GM20000 (cell line): ENCODE measurements at regions not wholly inside any gene's neighbourhood (a gene's known extent, or its start where the extent isn't known, plus 50 kb on each side); places are given as distances from the start of the nearest gene placed in this dataset.

ENCODE experiments used
- DNase-seq: peaks from one replicate; pipeline ENCODE4 v3.0.0; 2012; ENCODE audit warnings: low spot score
- TF ChIP-seq, protein P1 (sequence below): IDR thresholded peaks from 2 replicates; pipeline ENCODE4 v1.5.1; 2012; ENCODE audit warnings: mild to moderate bottlenecking, control low read depth; ENCODE audit errors: extremely low read depth, missing control alignments

DNA sequence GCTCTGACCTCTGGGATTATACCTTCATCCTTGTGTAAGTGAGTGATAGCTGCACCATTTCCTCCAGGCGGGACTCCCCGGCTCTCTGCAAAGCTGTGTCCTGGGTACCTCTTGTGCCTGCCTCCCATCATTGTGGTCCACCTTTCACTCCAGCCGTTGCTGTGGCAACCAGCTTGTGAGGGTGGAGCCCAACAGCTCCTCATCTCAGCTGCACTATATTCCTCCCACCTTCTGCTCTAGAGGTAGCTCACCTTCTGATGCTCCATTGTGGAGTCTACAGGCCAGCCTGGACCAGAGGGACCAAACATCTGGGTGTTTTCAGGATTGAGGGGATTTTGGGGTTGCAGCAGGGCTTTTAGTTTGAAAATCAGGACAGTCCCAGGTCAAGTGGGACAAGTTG lies 708.2 kb downstream of the UQCRFS1 start:
- TF ChIP-seq, protein P1, sequence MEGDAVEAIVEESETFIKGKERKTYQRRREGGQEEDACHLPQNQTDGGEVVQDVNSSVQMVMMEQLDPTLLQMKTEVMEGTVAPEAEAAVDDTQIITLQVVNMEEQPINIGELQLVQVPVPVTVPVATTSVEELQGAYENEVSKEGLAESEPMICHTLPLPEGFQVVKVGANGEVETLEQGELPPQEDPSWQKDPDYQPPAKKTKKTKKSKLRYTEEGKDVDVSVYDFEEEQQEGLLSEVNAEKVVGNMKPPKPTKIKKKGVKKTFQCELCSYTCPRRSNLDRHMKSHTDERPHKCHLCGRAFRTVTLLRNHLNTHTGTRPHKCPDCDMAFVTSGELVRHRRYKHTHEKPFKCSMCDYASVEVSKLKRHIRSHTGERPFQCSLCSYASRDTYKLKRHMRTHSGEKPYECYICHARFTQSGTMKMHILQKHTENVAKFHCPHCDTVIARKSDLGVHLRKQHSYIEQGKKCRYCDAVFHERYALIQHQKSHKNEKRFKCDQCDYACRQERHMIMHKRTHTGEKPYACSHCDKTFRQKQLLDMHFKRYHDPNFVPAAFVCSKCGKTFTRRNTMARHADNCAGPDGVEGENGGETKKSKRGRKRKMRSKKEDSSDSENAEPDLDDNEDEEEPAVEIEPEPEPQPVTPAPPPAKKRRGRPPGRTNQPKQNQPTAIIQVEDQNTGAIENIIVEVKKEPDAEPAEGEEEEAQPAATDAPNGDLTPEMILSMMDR = no peak
- no peak for DNase-seq

DNA sequence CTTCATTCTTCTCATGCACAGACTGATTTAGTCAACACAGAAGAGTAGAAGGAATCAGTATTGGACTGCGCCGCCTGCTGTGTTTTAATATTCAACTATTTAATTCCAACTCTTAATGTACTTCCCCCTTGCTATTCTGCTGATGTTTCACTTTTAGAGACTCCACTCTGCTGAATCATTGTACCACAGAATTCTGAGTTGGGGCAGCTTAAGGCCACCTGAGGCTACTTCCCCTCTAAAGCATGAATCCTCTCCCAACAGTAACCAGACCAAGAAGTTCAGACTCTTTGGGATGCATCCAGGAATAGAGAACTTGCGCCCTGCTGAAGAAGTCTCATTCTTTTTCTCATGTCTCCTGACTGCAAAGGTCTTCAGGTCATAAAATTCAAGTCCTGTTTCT lies 708.8 kb downstream of the UQCRFS1 start:
- no peak for DNase-seq
- TF ChIP-seq, protein P1 = no peak

DNA sequence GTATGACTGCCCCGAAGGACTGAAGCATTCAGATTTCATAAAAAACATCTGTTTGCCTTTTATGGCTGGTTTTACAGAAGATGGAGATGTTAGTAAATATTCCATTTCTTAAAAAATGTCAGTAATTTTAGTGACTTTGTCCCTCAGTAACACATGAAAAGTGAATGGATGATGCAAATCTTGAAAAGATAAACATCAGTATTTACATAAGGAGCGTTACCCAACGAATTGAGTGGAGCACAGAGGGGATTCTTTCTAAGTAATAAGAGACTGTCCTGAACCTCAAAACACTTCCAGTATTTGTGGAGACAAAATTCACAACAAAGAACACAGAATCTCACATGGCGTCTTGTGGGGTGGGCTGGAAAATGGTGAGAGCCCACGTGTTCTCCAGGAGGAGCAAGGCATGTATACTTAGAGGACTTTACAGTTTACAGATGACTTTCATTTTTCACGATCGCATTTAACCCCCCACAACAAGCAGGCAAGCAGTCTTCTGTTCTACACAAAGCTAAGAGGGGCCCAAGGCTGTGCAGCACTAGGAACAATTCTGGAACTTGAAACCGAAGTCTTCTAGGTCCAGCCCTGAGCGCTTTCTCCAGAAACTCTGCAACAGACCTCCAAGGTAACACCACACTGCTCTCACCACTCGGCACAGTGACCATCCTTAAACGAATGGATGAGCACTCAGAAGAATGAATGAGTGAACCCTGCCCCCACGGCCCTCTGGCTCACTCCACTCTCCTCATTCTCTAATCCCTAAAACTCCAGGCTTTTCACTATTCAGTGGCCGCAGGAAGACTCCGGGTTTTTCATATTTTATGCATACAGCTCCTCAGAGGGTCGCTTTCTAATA lies 709.8 kb downstream of the UQCRFS1 start:
- TF ChIP-seq, protein P1 = no peak
- DNase-seq = no peak

DNA sequence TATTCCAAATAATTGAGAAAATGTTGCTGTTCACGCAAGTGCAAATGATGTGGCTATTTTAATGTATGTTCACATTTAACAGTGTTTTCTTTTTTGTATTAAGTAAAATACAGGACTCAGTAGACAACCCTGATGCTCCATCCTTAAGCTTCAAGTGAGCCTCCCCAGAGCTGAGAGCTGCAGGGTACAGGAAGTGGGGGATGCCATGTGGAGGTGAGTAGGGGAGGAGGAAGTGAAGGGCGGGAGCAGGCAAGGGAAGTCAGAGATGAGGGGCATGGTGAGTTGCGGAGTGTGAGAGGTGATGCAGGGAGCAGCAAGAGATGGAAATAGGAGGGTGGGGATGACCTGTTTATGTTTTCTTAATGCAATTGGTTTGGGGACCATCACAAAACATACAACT lies 711.0 kb downstream of the UQCRFS1 start:
- DNase-seq = no peak
- TF ChIP-seq, protein P1 = no peak

DNA sequence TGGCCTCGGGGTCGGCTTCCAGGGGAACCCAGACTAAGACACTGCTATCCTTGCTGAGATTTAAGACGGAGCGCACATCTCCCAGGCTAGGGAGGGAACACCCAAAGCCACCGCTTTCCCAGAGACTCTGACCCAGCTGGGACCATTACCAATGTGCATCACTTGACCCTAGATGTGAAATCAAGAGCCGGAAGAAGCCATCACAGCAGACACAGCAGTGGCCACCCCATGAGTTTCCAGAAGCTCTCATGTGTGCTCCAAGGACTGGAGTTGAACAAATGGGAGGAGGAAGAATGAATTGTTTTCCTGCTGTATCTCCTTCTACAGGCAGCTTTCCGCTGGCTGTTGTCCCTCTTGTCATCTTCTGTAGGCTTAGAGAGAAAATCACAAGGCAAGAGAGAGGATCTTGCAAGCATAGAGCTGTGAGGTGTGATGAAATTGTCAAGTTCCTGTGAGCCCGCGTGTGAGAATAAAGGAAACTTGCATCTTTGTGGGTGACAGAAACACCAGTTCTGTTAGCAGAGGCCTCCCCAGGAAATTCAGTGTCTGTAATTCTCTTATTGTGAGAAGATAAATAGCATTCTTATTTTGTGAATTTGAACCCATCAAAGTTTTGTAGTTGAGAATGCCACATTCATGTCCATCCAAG lies 711.8 kb downstream of the UQCRFS1 start:
- TF ChIP-seq, protein P1 = no peak
- no peak for DNase-seq

DNA sequence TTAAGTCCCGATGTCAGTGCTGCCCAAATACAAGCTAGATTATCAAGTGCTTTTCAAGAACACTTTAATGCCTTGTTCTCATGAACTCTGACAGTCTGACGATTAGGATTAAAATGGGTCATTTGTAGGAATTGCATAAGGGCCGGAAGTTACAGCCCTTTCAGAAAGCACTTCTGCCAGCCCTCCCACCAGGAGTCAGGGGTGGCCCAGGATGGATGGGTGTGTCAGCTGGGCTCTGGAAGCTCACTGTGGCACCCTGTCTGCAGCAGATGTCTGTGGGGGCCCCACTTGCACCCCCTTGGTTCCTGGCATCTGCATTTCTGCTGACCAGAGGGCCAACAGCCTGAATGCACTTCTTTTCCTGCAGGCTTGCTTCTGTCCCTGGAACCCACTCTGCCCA lies 712.7 kb downstream of the UQCRFS1 start:
- no peak for DNase-seq
- TF ChIP-seq, protein P1 = no peak

DNA sequence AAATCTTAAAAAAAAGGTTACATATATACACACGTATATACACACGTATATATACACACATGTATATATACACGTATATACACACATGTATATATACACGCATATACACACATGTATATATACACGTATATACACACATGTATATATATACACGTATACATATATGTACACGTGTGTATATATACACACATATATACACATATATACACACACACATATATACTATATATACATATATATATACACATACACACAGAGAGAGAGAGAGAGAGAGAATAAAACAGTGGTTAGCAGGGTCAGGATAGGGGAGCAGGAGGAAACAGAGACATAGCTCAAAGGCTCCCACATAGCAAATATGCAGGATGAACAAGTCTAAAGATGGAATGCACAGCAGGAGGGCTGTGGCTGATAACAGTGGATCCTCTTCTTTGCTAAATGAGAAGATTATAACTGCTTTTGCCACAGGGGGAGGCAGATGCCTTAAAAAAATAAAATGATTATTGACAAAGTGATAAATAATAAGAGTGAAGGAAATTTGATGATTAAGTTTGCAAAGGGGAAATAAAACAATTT lies 714.5 kb downstream of the UQCRFS1 start:
- no peak for DNase-seq
- TF ChIP-seq, protein P1 = no peak
